ENCODE measurements at regions not wholly inside any gene's neighbourhood (a gene's known extent, or its start where the extent isn't known, plus 50 kb on each side); places are given as distances from the start of the nearest gene placed in this dataset.

DNA sequence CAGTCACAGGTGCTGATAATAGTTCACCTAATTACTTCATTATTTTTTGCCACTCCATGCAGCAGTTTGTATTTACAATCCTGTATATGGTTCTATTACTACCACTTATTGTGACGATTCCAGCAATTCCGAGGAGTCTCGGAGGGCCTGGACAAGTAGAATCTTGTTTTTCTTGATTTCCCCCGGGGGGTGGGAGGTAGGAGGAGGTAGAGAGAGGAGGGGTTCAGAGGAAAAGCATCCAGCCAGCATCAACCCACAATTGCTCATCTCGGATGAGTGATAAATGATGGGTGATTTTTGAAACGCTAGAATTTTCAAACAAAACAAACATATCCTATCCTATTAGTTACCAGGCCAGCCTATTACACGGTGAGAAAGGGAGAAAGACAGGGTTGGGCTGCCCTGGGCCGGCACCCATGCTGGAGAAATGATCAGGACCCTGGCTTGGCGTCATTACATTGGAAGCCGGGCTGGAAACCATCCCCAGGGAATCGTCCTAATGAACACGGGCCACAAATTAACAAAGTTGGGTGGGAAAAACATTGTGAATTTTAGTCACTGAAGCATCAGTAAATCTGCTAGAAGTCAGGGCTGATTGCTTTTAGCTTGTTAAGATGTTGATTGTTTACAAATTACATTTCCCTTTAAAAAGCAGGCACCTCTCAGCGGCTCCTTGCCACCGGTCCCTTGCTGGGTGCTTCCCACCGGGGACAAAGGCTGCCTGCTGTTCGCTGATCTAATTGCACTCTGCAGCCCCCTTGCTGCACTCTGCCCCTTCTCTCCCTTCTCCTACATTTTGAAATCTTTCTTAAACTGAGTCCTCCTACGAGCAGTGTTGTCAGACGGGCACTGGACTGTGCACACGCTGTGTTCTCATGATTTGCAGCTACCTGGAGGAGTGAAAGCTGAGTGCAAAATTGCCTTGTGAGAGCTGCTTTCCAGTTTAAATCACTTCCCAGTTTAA, 95.5 kb downstream of the FAM204A start:
- no peak for DNase-seq

DNA sequence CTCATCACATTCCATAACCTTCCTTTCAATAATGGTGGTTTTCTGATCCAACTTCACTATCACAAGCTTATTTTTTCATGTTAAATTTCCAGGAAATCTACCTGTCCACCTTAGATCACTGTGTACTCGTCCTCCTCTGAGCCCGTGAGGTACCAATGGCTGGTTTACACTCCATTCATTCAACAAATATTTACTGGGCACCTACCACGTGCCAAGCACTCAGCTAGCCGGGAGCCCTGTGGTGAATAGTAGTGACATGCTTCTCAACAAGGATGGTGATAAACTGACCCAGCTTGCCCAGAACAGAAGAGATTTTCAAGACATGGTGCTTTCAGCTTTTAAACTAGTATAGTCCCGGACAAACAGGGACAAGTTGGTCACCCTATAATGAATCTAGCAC, 98.2 kb downstream of the FAM204A start:
- no peak for DNase-seq

DNA sequence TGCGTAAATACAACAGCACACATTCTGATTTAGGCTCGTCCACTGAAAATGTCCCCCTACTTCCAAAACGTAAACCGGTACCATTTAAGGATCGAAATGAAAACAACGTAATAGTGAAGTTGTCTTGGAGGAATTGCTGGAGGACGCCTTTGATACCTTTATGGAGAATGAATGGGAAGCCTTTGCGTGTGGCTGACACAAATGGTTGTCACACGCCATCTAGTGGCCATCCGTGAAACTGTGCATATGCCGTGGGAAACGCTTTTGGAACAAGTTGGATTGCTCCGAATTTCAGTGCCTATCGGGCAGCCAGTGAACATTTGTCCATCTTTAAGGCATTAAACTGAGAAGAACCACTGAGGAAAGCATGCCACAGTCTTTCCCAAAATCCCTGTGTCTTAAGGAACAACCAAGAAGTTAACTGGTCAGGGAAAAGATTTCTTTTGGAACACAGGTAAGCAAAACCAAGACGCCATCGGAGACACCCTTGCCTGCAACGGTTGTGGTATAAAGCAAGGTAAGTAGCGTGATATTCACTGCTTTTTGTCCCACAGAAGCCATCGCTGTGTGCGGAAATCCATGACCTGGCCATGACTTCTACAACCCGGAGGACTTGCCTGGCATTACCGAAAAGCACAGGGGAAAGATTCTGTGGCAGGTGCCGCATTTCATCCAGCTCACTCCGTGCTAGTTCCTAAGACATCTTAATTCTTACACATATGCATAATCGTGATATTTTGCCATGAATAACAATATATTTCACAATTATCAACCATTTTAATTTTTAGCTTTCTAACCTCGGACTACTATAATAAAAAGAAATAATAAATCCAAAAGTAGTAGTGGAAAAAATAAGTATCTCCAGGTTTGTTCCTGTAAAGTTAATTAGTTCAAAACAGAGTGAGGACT, 100.6 kb downstream of the FAM204A start:
- DNase-seq: peak; percentile 21 to 57 (median 43)

DNA sequence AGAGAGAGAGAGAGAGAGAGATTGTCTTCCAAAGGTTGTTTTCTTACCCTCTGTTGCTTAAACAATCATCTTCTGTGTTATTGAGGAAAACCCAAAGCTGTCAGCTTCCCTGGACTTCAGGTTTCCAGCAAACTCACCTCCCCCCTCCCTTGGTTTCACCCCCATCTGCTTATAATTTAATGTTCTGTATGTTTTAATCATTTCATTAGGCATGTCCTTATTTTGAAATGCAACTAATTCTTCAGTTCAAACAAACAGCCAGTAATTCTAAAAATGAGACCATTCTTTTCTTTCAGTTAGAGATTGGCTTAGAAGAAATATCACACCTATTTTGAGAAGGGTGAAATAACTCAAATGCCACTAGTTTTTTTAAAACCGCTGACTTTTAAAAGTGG, 102.9 kb downstream of the FAM204A start:
- no peak for DNase-seq

DNA sequence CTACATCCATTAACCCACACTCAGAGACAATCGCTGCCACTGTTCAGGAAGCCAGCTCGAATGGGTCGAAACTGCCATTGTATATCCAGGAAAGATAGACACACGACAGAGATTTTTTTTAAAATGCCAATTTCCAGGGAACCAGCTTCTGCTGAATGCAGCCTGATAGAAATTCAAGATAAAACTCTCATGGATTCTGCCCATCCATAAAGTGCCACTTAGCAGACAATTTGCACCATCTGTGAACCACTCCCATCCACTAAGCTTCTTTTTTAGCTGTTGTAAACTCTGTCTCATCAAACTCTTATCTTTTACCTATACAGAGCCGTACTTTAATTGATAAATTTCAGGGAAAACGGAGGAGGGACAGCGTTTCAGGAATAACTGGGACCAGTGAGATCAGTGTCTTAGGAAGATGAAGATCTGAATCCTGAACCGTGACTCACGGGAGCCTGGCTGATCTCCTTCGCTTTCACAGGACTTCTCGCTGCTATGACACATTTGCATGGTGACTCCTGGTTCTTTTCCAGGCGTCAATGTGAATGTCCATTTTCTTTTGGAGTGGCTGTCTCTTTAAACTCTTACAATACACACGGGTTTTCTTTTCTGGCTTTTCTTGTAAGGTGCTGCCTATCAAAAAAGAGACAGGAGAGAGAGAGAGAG, 103.4 kb downstream of the FAM204A start:
- no peak for DNase-seq

DNA sequence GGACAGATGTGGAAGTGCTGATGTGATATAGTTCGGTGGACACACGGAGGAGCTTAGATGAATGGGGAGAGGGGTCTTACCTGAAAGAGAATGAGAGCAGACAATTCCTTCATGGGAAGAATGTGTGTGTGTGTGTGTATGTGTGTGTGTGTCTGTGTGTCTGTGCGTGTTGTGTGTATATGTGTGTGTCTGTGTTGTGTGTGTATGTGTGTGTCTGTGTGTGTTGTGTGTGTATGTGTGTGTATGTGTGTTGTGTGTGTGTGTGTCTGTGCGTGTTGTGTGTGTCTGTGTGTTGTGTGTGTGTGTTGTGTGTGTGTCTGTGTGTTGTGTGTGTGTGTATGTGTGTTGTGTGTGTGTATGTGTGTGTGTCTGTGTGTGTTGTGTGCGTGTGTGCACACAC, 104.2 kb downstream of the FAM204A start:
- no peak for DNase-seq

DNA sequence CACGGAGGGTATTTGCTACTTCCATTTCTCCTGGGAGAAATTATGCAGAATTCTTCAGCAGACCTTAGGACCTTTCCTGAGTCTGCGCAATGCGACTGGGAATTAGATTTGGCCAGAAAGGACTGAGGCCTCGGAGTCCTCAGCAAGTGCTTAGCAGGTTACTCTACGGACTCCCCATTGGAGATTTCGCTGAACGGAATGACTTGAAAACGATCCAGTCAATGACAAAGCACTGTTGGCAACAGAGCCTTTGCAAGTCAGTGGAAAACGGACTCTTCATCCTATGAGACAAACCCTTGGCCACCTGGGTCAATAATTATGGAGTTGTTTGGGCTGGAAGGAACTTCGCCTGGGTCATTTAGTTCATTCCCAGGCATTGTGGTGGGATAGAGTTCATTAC, 107.4 kb downstream of the FAM204A start:
- no peak for DNase-seq

DNA sequence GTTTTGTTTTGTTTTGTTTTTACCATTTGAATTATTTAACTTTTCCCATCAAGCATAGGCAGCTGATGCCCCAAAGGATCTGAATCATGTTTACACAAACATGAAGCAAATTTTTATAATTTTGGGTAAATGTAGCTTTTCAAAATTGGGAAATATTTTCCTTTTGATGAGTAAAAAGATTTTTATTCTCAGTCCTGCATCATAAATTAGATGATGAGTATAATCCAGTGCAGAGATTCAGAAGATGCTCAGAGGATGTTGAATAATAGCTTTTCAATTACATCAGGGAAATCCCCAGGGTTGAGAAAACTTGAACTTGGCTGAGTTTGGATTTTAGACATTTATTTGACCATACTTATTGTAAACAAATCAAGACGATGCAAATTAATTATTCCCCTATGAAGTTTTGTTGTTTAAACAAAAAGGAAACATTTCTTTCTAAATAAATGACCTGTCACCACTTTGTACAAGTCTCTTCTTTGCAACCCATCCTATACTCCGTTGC, 121.7 kb downstream of the FAM204A start:
- DNase-seq: no peak

DNA sequence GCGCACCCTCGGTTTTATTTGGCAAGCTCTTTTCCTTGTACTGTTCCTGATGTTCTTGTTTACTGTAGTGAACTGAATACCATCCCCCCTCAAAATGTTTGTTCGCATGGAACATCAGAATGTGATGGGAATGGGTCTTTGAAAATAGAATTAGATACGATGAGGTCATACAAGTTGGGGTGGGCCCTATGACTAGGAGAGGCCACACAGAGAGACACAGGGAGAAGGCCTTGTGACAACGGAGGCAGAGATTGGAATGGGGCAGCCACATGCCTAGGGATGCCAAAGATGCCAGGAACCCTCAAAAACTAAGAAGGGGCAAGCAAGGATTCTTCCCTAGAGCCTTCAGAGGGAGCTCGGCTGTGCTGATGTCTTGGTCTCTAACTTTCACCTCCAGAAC, 123.6 kb downstream of the FAM204A start:
- no peak for DNase-seq

DNA sequence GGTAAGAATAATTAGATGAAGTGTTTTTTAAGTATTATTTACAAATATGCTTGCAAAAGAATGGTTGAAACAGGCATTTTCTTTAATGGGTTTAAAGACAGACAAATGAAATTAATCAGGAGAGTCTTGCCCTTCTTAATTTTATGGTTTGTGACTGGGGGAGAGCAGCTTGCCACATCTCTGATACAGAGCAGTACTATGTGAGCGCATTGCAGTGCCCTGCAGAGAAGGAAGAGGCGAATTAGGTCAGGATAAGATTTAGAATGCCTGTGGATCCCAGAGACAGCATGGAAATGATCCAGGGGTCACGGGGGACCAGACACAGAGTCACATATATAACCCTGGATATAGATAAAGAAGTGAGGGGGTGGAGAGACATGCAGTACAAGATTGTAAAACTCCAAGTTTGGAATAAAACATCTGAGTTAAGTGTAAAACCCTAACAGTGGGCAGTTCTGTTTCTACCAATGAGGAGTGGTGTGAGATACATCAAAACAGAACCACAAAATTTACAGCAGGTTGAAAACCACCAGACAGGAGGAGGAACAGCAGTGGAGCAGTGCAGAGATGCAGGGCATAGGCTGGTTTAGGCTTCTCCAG, 125.5 kb downstream of the FAM204A start:
- DNase-seq: no peak

DNA sequence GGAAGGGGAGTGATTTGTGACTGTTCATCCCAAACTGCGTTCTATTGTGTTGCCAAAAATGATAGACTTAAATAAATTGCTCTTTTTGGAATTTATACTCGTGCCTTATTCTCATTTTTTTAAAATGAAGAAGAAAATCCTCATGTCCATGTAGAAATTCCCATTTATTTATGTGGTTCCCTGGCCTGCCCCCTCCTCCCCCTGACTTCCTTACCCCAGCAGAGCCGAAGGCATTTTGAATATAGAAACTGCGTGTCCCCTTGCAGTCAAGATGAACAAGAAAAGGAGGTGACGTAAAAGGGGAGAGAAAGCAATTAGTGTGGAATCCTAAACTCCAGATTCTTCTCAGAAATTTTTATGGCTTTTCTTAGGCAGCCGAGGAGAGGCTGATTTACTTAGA, 126.1 kb downstream of the FAM204A start:
- DNase-seq: no peak

DNA sequence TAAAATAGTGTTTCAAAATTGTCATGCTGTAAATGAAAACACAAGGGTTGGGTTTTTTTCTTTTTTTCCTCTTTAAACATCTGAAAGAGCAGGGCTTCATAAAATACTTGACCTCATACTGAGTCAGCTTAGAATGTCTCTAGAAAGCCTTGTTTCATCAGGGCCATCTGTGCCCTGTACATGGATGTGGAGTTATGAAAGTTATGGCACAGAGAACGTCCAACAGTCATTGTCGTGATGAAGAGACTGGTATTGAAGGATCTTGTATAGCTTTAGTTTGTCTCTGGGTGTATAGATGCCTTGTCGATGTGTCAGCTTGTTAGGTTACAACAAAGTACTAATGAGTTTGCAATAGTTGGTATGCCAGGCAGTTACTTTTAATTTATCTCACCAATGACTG, 127.3 kb downstream of the FAM204A start:
- no peak for DNase-seq

DNA sequence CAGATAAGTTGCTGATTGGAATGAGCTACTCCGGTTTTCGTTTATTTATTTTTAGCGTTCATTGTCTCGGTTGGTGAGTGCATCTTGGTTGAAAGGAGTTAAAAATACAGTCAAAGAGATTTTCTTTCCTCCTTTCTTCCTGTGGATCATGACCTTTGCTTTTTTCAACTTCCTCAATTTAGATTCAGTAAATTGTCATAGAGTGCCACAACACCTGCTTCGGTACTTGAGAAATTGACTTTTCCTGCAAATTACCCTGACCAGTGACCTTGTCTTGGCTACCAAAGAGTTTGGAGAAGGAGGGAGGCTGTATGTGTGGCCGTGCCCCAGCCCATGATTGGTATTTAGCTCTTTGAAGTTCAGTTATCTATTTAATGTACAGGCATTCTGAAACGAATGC, 128.7 kb downstream of the FAM204A start:
- no peak for DNase-seq

DNA sequence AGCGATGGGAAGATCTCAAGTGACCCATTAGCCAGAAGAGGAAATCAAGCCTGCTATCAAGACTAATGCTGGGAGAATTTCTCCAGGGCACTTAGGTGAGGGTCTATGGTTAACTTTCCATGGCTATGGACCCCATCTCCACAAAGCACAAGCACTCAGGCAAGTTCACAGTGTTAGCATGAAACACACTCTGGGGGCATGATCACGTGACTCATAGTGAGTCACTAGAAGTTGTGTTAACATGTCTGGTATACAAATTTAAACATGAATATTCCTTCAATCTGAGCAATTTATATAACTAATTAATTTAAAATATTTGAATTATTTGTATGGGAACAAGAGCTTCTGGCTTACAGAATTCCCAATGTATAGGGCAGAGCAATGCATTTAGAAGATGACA, 131.8 kb downstream of the FAM204A start:
- no peak for DNase-seq

DNA sequence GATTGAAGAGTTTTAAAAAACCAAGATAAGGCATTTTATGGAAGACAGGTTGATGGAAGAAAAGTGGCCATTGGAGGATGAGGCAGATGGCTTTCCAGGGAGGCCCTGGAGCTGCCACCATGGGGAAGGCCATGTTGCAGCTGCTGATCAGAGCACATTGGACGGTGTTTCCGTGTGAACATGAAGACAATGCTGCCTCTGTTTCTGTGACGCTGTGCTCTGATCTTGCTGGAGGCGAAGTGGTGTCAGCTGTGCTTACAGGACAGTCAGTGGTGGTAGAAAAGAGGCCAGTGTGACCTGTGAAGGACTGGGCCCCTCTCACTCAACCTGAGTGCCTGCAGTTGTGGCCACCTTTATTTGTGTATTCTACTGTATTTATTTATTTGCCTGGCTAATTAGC, 132.9 kb downstream of the FAM204A start:
- DNase-seq: no peak

DNA sequence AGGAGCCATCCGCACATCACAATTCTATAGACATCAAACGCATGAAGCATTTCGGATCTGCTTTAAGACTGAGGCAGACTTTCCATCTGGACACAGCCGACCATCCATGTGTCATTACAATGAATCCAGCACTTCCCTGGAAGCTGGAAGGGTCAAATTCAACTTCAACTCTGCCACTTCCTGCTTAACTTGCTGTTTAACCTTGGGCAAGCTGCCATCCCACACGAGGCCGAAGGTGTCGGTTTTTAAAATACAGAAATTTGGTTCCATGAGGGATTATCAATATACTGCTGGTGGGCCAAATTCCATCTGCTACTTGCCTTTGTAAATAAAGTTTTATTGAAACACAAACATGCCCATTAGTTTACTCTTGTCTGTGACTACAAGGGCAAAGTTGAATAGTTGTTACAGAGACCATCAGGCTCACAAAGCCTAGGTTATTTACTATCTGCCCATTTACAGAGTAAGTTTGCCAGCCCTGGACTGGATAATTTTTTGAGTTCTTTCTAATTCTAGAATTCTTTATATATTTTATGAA, 134.6 kb downstream of the FAM204A start:
- DNase-seq: no peak

DNA sequence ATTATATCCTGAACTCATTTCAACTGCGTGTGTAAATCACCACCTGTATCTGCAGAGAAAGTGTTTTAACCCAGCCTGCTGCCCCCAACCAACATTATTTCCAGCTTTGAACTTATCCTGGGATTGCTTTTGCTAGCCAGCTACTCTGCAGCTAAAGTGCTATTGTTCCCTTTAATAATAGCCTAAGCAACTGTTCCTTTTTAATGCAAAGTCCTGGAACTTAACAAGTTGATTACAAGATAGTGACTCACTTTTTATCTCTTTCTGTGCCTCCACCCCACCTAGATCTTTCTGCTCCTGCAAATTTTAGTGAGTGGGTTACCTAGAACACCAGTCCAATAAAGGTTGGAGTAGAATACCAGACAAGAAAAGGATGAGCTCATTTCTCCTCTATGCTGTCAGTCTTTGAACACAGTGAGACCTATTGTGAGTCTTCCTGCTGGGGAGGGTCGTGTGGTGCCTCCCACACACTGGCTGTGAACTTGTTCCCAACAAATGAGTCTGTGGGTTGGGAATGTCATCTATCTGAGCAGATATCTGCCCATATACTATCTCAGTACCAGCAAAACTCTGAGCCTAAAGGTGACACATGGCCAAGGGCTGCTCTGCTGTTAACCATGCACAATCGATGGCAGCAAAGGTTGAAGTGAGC, 137.7 kb downstream of the FAM204A start:
- DNase-seq: no peak

DNA sequence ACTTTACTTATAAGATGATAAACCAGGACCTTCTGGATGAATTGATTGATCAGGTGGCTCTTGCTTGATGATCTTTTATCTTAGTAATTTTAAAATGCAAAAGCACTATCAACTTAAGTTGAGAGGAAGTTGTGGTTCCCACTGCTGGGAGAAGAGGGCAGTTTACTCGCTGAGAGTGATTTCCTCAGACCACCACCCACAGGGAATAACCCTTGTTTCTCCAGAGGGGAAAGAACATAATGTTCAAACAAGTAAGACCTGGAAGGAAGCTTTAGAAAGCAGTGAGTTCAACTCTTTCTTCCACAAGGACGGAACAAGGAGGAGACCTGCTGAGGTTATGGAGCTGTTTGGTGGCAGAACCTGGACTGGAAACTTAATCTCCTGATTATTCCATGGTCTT, 138.7 kb downstream of the FAM204A start:
- DNase-seq: no peak

DNA sequence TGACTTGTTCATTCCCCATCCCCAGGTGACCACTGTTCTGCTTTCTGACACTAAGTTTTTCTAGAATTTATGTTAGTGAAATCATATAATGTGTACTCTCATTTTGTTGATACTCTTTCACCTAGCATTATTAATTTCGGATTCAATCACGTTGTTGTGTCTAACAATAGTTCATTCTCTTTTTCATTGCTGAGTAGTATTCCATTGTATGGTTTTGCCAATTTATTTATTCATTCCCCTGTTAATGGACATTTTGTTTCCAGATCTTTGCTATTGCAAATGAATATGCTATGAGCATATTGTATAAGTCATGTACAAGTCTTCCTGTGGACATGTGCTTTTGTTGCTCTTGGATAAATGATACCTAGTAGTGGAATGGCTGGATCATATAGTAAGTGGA, 146.4 kb downstream of the FAM204A start:
- DNase-seq: no peak

DNA sequence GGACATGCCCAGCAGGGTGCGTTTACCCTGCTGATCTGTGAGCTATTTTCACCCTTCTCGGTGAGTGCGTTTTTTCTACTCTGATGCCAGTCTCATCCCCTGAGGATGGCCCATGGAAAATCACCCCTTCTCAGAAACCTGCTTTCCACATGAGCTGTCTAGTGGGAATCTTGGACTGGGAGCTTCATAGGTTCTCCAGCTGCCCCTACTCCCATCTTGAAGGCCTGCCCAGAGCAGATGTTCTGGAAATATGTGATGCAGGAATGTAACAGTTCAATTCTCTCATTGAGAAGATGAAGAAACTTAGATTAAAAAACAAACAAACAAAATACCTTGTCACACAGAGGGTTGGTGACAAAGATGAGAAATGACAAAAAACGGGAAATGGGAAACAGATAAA, 146.9 kb upstream of the RAB11FIP2 start:
- no peak for DNase-seq

DNA sequence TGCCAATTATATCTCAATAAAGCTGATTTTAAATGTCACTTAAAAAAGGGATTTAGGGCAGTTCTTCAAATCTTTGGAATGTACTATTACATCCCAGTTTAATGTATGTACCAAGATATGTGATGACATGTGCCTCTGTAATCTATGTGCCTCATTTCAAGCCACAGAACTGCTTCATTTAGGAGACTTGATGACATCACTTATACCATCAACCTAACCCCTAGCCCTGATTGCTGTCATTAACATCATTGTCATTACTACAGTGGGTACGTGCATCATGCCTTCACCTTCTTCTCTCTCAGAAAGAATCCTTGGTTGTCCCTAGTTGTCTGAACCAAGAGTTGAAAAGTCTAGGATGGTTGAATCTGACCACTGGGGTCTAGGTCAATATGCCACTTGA, 134.3 kb upstream of the RAB11FIP2 start:
- DNase-seq: no peak

DNA sequence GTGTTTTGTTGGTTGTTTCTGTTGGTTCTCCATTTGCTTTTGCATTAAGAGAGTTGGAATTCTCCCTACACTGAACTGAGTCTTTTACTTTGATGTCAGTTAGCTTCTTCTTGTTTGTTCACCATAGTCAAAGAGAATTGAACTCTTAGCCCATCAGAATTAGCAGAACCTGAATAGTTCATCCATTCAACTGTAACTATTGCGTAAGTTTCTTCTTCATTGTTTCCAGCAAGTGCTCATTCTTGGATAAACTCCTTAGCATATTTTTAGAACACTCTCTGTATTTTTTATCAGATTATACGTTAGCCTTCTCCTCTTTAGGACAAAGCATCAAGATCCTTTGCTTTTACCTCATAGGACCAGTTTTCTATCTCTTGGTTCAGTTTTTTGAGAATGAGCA, 128.4 kb upstream of the RAB11FIP2 start:
- no peak for DNase-seq

Measured in T-helper 1 cell (primary cell).